Activated naive CD4-positive, alpha-beta T cell treated with anti-CD3 and anti-CD28 coated beads, Interleukin-2, amount 50 U/mL, for 72 hours (primary cell): ENCODE measurements at regions not wholly inside any gene's neighbourhood (a gene's known extent, or its start where the extent isn't known, plus 50 kb on each side); places are given as distances from the start of the nearest gene placed in this dataset.
A peak's percentile ranks its signal among the peaks of the same experiment; 100 is the strongest.
"Not testable (repeated sequence)": the region's sequence is repeated elsewhere in the genome, so short reads cannot be mapped to it uniquely, and the experiment has no call there.

ENCODE experiments used
- ATAC-seq, 2 donors: fragments of 150-1000 bp; cut with Tn5 transposase; 2 replicates each; pipeline ENCODE4 v1.10.0; 2021; ENCODE audit warnings: mild to moderate bottlenecking in 2 of 2, moderate library complexity in 2 of 2
- DNase-seq, 2 donors: peaks; one replicate each; pipeline ENCODE4 v3.0.0; 2021 to 2022; ENCODE audit warnings: low spot score in 2 of 2
- H3K27ac Mint-ChIP-seq, 2 donors: one replicate each; pipeline ENCODE4 v1.8.0; 2022; ENCODE audit warnings: mild to moderate bottlenecking in 2 of 2, mixed read lengths in 2 of 2
- H3K36me3 Mint-ChIP-seq, 2 donors: one replicate each; pipeline ENCODE4 v1.8.0; 2022; ENCODE audit warnings: mixed read lengths in 2 of 2
- H3K9me3 Mint-ChIP-seq, 2 donors: one replicate each; pipeline ENCODE4 v1.8.0; 2022; ENCODE audit warnings: mixed read lengths in 2 of 2

DNA sequence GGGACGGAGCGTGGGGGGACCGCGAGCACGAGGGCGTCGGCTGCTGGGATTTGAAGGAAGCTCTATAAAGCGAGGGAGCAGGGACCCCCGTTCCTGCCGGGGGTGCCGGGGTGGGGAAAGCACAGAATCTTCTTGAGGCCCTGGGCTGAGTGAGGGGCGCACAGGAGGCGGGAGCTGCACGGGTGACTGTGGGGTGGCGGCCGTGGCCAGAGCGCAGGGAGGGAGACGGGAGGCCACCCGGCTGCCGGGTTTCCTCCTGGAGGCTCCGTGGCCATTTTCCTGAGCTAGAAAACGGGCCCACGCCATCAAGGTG lies 385.1 kb downstream of the SMOC2 start:
- no peaks in the 10 kb centered on the region for H3K36me3 Mint-ChIP-seq
- ATAC-seq (no peak), DNase-seq (no peak)
- no peaks in the 10 kb centered on the region for H3K9me3 Mint-ChIP-seq
- H3K27ac Mint-ChIP-seq: no peak overlapping the region

DNA sequence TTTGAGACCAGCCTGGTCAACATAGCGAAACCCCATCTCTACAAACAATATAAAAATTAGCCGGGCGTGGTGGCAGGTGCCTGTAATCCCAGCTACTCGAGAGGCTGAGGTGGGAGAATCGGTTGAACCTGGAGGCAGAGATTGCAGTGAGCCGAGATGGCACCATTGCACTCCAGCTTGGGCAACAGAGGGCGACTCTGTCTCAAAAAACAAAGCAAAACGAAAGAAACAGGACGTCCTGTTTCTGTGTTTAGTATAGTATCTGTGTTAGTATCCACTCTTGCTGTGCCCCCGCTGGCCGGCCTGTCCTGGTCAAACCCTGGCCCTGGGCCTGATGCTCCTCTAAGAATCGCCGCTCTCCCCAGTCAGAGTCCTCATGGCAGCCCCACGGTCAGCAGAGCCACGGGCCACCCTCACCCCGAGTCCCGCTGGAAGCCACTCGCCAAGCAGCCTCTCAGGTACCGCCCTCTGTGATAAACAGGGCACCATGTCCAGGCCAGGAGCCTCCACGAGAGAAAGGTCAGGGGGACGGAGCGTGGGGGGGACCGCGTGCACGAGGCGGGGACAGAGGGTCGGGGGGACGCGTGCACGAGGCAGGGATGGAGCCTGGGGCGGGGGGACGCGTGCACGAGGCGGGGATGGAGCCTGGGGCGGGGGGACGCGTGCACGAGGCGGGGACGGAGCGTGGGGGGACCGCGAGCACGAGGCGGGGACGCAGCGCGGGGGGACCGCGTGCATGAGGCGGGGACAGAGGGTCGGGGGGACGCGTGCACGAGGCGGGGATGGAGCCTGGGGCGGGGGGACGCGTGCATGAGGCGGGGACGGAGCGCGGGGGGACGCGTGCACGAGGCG lies 384.5 kb downstream of the SMOC2 start:
- no peak for DNase-seq
- Mint-ChIP-seq H3K36me3 (no peaks in the 10 kb centered on the region), H3K9me3 (no peaks in the 10 kb centered on the region), H3K27ac (no peak overlapping the region)
- ATAC-seq: no peak

DNA sequence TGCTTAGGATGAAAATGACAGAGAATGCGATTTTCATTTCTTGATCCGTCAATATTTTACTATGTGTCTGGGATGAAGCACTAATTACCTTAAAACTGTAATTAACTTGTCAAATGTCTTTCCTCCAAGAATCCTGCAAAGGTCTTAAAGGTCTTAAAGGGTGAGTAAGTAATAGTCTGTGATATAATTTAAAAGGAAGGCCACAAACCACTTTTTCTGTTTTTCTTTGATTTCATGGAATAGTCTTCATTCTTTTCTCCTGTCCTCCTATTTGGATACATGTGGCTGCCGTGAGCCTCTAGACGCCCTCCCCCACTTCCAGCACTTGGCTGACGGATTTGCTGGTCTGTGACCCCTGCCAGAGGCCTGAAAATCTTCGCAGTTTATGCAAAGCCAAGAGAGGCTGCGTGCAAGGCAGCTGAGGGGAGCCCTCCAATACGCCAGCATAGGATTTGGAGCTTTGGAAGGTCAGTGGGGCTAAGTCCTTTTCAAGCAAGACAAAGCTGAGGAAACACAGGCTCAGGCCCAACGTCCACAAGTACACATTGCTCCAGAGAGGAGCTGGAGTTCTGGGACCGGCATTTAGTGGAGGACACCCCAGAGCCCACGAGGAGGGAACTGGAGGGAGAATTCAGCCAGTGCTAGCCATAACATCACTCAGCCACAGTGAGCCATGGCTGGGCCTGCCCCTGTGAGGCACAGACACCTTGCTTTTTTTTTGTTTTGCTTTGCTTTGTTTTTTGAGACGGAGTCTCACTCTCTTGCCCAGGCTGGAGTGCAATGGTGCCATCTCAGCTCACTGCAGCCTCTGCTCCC lies 382.6 kb downstream of the SMOC2 start:
- Mint-ChIP-seq H3K36me3 (no peaks in the 10 kb centered on the region), H3K27ac (no peak overlapping the region), H3K9me3 (no peaks in the 10 kb centered on the region)
- ATAC-seq (no peak), DNase-seq (no peak)

DNA sequence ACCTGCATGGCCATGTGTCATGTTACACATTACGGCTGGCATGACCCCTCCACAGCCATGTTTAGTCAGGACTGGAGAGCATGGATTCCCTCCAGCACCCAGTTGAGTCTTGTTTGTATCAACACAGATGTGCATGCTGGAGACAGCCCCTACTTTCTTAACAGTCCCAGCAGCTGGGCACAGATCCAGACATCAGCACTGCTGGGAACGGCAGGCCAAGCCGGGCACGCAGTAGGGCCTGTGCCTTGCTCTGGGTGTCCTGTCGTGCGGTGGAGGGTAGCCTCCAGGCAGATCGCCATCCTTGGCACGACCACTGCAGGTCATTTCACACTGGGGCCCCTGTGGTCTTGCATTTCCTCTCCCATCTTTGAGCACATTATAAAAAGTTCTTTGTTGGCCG lies 381.4 kb downstream of the SMOC2 start:
- H3K36me3 Mint-ChIP-seq: no peaks in the 10 kb centered on the region
- DNase-seq: no peak
- no peaks in the 10 kb centered on the region for H3K9me3 Mint-ChIP-seq
- ATAC-seq: no peak
- H3K27ac Mint-ChIP-seq: no peak overlapping the region

DNA sequence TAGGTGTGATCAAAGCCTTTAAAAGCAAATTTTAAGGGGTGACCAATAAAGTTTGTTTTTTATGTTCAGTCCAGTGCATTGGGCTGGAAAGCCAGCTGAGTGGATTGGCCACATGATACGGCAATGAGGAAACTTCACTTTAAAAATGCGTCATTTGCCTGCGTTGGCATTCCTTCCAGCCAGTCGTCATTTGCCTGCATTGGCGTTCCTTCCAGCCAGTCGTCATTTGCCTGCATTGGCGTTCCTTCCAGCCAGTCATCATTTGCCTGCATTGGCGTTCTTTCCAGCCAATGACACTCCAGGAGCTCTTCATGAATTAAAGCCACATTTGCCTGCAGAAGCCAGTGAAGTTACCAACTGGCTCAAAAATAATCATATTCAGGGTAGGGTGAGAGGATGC lies 378.6 kb downstream of the SMOC2 start:
- Mint-ChIP-seq H3K9me3 (peaks cover 0 to 5% of the 10 kb centered on the region in 2 donors), H3K36me3 (no peaks in the 10 kb centered on the region), H3K27ac (no peak overlapping the region)
- ATAC-seq (no peak), DNase-seq (no peak)

DNA sequence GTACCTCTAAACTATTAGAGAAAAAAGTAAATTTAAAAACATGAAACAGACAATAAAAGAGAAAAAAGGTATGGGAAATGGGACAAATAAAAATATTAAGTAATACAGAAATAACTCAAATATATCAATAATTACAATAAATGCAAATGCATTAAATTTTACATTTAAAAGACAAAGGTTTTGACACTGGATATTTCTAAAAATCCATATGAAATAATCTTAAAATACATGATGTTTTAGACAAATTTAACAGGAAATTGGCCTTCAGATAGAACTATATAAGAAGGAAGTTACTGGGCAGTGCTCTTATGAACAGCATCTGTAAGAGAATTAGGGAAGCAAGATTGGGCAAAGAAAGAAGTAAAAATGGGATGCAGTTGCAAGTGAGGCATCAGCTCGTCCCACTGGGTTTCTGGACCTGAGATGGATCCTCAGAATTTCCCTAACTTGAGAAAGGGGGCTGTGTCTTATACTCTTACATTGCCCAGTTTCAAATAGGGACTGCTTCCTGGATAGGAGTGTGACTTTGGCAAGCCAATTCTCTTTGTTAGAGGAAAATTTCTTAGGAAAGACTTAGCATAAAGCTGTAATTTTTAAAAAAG lies 376.7 kb downstream of the SMOC2 start:
- H3K27ac Mint-ChIP-seq: no peak overlapping the region
- H3K9me3 Mint-ChIP-seq: peaks cover 0 to 5% of the 10 kb centered on the region in 2 donors
- ATAC-seq: no peak
- H3K36me3 Mint-ChIP-seq: no peaks in the 10 kb centered on the region
- no peak for DNase-seq

DNA sequence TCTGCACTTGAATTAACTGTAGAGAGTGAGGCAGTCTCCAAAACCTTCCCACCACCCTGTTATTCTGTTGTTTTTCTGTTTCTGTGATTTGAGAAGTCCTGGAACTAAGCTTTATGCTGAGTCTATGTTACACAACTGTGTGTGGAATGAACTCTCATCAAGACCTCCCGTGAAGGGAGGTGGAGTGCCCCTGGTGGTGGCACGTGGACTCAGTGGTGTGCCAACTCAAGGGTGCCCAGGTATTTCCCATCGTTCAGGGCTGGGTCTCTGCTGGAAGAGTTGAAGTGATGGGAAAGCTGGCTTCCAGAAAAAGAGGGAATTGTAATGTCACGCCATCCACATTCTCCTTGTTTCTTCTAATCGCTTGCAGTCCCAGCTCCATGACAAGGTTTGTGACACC lies 374.2 kb downstream of the SMOC2 start:
- DNase-seq: no peak
- Mint-ChIP-seq H3K9me3 (peaks cover 0 to 5% of the 10 kb centered on the region in 2 donors), H3K27ac (no peak overlapping the region), H3K36me3 (no peaks in the 10 kb centered on the region)
- ATAC-seq: no peak

DNA sequence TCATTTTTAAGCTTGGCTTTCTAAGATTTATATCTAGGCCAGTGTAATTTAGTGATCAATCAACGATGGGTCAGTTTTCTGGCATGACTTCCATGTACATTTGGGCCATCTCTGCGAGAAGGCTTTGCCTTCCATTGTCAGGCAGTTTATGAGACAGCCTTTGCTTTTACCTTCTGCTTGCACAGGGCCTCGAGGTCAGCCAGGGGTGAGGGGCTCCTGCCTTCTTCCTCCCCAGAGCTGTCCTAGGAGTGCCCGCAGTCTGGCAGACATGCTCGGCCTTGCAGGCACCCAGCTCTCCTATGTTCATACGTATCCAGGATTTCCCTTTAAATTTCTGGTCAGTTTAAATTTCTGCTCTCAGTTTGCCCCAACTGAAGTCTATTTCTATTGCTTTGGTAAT lies 367.2 kb downstream of the SMOC2 start:
- no peaks in the 10 kb centered on the region for H3K36me3 Mint-ChIP-seq
- peaks cover 0 to 3% of the 10 kb centered on the region in 2 donors for H3K9me3 Mint-ChIP-seq
- ATAC-seq (no peak), DNase-seq (no peak)
- no peak overlapping the region for H3K27ac Mint-ChIP-seq

DNA sequence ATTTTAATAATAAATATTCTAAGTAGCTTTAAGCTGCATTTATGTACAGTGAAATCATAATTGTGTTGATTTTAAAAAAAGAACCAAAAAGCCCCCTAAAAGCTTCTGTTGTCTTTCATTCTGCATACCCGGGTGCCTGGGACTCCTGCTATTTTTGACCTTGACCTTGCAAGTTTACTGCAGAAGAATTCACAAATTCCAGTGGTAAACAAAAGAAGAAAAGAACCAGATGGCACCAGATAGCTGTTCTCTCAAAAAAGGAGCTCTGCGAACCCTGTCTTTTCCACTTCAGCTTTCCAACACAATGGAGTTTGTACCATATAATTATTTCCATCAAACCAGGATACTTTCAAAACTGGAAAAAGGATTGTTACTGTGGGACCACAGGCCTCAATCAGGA lies 363.3 kb downstream of the SMOC2 start:
- DNase-seq (no peak), ATAC-seq (no peak)
- peaks cover 0 to 3% of the 10 kb centered on the region in 2 donors for H3K9me3 Mint-ChIP-seq
- H3K27ac Mint-ChIP-seq: no peak overlapping the region
- H3K36me3 Mint-ChIP-seq: no peaks in the 10 kb centered on the region

DNA sequence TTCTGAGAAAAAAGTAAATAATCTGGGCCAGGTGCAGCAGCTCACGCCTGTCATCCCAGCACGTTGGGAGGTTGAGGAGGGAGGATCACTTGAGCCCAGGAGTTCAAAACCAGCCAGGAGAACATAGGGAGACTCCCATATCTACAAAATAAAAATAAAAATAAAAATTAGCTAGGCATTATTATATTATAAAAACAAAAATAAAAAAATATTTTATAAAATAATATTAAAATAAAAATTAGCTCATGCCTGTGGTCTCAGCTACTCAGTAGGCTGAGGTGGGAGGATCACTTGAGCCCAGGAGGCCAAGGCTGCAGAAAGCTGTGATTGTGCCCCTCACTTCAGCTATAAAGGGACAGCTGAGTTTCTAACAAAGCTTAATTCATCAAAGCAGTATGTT lies 362.9 kb downstream of the SMOC2 start:
- peaks cover 0 to 3% of the 10 kb centered on the region in 2 donors for H3K9me3 Mint-ChIP-seq
- H3K36me3 Mint-ChIP-seq: no peaks in the 10 kb centered on the region
- no peak overlapping the region for H3K27ac Mint-ChIP-seq
- ATAC-seq (no peak), DNase-seq (no peak)

DNA sequence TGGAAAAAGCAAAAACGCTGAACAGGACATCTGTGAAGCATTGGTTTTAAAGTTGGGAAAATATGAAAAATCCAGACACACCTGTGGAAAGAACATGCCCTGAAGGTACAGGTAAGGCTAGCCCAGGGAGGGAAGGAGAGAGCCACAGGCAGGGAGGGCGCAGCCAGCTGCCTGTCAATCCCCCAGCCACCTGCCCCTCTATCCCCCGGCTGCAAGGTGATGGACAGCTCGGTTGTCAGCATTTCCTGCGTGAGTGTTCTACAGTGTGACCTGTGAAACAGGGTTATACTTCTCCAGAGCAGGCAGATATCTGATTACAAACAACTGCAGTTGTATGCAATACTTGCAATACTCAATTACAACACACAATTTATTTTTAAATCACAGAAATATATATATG lies 358.1 kb downstream of the SMOC2 start:
- peaks cover 0 to 6% of the 10 kb centered on the region in 2 donors for H3K36me3 Mint-ChIP-seq
- no peak overlapping the region for H3K27ac Mint-ChIP-seq
- ATAC-seq (no peak), DNase-seq (no peak)
- H3K9me3 Mint-ChIP-seq: no peaks in the 10 kb centered on the region

DNA sequence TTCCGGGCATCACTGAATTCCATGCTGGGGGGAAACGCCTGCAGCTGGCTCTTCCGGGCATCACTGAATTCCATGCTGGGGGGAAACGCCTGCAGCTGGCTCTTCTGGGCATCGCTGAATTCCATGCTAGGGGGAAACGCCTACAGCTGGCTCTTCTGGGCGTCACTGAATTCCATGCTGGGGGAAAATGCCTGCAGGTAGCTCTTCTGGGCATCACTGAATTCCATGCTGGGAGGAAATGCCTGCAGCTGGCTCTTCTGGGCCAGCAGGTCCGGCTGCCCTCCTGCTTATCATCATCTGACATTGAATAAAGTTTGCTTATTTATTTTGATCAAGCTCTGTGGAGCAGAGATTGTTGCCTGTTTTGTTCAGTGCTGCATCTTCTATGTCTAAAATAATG lies 355.1 kb downstream of the SMOC2 start:
- ATAC-seq: no peak
- H3K27ac Mint-ChIP-seq: no peak overlapping the region

DNA sequence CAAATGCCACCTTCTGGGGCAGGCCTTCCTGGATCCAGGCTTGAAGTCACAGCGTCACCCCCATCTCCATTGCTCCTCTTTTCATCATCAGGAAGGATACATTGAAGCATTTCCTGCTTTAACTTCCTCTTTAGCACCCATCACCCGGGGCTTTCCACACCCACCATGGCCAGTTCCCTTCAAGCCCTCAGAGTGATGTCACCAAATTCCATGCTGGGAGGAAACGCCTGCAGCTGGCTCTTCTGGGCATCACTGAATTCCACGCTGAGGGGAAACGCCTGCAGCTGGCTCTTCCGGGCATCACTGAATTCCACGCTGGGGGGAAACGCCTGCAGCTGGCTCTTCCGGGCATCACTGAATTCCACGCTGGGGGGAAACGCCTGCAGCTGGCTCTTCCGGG lies 354.6 kb downstream of the SMOC2 start:
- H3K27ac Mint-ChIP-seq, ATAC-seq, H3K36me3 Mint-ChIP-seq, DNase-seq, H3K9me3 Mint-ChIP-seq: not testable (repeated sequence)

More for the DNA sequence above, 355.1 kb downstream of the SMOC2 start:
- DNase-seq: no peak
- no peaks in the 10 kb centered on the region for H3K9me3 Mint-ChIP-seq
- H3K36me3 Mint-ChIP-seq: peaks cover 0 to 6% of the 10 kb centered on the region in 2 donors

DNA sequence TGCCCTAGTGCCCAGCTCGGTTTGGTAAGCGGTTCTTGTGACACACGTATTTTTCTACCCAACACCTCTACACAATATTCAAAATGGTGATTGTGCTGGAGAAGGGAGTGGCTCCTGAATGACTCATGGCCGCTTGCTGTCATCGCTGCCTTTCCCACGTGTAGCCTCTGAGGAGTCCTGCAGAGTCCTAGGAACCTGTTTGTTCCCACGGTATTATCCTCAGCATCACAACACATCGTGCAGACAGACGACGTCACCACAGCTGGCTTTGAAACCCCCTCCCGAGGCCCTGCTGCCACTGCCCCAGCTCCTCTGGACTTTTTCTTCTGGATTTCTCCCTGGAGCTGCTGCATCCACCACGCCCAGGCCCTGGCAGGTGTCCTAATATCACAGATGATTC lies 353.5 kb downstream of the SMOC2 start:
- H3K36me3 Mint-ChIP-seq: peaks cover 0 to 6% of the 10 kb centered on the region in 2 donors
- H3K27ac Mint-ChIP-seq: no peak overlapping the region
- DNase-seq: no peak
- ATAC-seq: no peak
- no peaks in the 10 kb centered on the region for H3K9me3 Mint-ChIP-seq

DNA sequence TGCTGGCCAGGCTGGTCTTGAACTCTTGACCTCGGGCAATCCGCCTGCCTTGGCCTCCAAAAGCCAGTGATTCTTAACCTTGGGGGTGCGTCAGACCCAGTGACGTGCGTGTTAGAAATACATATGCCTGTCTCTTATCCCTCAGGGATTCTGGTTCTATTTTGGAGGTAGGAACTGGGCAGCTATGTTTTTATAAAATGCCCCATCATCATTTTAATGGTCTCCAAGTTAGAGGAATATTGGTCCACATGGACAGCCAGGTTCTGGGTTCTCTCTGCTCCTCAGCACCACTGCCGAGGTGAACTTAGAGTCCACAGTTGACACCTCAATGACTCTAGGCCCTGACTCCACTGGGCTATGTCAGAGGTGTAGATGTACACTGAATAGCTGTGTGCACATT lies 352.7 kb downstream of the SMOC2 start:
- no peak for ATAC-seq
- DNase-seq: no peak
- H3K36me3 Mint-ChIP-seq: peaks cover 0 to 6% of the 10 kb centered on the region in 2 donors
- peak overlapping the region in 1 of 2 donors; percentile 44 for H3K27ac Mint-ChIP-seq
- no peaks in the 10 kb centered on the region for H3K9me3 Mint-ChIP-seq

DNA sequence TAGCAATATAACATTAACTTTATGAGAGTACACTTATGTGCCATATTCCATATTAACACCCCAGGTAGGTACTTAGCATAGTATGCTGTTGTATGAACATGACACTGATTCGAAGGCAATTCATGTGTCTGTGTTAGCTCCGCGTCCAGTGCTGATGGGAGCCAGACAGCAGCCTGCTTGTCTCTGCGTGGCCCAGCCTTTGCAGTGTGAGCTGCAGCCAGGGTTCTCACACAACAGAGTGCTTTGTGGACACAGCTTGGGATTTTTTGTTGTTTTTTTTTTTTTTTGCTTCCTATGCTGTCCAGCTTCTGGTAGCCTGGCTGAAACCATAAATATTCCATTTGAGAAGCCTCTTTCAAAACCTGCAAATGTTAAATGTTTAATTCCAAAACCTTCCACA lies 350.9 kb downstream of the SMOC2 start:
- Mint-ChIP-seq H3K36me3 (peaks cover 0 to 6% of the 10 kb centered on the region in 2 donors), H3K27ac (no peak overlapping the region), H3K9me3 (no peaks in the 10 kb centered on the region)
- no peak for DNase-seq
- ATAC-seq: no peak

DNA sequence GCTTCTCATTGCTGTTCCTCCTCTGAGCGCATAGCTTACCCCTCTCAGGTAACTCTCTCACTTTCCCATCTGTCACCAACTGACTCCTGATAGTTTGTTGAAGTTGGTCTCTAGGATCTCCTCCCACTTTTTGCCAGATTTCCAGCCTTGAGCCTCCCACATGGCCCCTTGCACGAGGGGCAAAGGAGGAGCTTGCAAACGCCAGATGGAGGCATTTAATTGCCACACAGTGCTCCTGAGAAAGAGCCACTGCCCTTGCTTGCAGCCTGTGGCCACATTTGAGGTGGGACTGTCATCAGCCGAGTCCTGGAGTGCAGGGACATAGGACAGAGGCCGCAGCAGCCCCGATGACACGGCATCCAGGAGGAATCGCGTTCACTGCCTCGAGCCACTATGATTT lies 348.7 kb downstream of the SMOC2 start:
- ATAC-seq: no peak
- DNase-seq: no peak
- Mint-ChIP-seq H3K9me3 (no peaks in the 10 kb centered on the region), H3K36me3 (no peaks in the 10 kb centered on the region), H3K27ac (no peak overlapping the region)
